ENCODE measurements at regions not wholly inside any gene's neighbourhood (a gene's known extent, or its start where the extent isn't known, plus 50 kb on each side); places are given as distances from the start of the nearest gene placed in this dataset.

DNA sequence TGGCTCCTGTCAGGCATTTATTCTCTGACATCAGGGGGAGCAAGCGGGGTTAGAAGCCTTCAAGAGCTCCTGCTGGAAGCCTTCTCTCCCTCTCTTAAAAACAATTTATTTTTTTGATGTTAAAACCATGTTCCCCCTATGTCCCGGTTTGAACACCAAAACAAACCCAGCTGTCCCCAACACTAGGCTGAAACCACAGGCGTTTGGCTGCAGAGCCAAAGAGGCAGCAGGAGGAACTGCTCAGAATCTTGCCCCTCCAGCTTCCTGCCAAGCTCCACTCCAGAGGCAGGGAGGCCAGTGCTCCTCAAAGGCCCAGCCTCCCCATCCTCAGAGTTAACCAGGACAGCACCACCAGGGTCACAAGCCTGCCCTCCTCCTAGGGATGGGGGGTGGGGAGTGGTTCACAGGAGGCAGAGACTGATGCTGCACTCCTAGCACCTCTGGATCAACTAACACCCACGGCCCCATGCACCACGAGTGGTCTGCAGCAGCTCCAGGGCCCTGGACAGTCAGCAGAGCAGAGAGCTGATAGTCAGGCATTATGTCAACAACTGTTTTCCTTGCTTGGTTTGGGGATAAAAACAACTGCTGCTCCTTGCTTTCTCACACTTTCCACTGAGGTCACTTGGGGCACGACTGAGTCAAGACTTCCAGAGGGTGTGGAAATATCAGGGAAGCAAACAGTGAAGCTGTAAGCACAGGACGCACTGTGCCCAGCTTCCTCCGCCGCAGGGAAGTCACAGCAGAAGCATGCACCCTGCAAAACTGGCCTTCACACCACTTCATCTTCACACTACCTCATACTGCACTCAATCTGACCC is 96.5 kb upstream of the ADRA1B start:
- DNase-seq (ENCODE audit: low spot score), result no peak

DNA sequence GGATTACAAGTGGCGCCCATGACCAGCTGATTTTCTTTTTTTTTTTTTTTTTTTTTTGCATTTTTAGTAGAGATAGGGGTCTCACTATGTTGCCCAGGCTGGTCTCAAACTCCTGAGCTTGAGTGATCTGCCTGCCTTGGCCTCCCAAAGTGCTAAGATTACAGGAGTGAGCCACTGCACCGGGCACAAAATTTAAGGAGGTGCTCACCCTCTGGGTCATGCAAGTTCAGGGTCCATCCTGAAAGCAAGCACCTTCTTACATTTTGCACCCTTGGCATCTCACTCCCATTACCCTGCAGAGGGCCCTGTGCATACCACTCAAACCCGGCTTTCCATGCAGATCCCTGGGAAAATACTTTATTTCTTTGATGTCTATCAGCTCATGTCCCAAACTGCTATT is 95.6 kb upstream of the ADRA1B start:
- DNase-seq (ENCODE audit: low spot score), result no peak

- no peak for DNase-seq (ENCODE audit: low spot score)
These were observed 94.8 kb upstream of the ADRA1B start for GRCh38 chr5:159821461-159821940.

DNA sequence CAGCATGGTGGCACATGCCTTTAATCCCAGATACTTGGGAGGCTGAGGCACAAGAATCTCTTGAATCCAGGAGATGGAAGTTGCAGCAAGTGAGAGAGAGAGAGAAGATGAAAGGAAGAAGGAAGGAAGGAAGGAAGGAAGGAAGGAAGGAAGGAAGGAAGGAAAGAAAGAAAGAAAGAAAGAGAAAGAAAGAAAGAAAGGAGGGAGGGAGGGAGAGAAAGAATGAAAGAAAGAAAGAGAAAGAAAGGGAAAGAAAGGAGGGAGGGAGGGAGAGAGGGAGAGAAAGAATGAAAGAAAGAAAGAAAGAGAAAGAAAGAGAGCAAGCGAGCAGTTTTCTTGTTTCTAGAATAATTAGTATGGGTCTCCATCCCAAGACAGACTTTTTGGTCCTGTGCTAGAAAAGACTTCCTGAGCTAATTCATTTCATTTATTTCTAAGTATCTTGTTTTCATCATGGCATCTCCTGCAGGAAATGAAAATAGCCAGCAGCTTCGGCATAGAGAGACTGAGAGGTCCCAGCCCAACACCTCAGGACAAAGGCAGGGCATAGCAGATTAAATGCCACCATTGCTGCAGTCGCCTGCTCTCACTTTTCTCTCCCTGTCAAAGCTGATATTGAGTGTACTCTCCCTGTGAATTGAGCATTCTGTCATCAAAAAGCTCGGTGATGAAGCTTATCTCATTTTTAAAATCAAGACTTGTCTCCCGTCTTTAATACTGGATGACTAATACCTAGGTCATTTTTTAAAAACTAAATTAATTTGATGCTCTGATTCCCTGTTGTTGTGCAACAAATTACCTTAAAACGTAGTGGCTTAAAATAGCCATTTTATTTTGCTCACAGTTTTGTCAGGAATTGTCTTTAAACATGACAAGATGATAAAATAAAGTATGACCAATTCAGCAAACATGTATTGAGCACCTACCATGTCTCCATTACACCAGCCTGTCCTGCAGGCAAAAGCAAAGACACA is 91.8 kb upstream of the ADRA1B start:
- DNase-seq (ENCODE audit: low spot score), result no peak

GRCh38 chr5:159825551-159826051 is 90.7 kb upstream of the ADRA1B start:
- DNase-seq (ENCODE audit: low spot score), result no peak

- DNase-seq (ENCODE audit: low spot score), result peak; percentile 62
These were observed 89.7 kb upstream of the ADRA1B start for GRCh38 chr5:159826351-159827214.

GRCh38 chr5:159827861-159828260 is 88.4 kb upstream of the ADRA1B start:
- no peak for DNase-seq (ENCODE audit: low spot score)

DNA sequence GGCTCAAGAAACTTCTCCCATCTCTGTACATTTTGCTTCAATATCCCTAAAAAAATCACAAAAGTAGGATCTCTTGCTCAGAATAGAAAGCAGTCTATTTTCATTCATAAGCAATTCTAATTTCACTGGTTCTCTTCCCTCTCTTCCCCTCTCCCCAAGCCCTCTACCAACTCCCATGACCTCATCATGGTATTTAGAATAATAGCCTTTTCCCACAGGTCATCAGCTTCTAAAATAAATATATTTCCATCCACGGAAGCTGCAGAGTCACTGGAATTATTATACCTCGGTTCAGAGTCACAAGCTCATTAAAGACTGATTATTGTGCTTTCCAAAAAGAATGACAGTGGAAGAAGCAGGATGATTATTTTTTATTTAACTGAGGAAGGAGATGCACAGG is 84.2 kb upstream of the ADRA1B start:
- DNase-seq (ENCODE audit: low spot score), result no peak

GRCh38 chr5:159833088-159833487 is 83.2 kb upstream of the ADRA1B start:
- DNase-seq (ENCODE audit: low spot score), result no peak

DNA sequence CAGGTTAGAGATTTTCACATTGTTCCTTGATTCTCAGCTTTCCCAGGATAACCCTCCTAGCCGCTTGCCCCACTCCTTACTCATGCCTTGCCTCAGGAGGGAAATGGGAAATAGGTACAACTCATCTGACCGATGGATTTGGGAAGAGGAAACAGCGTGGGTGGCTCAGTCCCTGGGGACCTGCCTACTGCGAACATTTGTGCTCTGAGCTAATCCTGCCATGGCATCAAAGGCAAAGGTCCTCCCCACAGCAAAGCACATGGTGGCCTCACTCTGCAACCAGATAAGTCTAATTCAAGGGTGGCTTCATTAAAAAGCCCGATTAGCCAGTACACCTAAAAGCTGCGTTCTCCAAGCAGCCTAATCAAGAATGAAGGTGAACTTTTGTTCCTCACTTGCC is 82.4 kb upstream of the ADRA1B start:
- DNase-seq (ENCODE audit: low spot score), result no peak

GRCh38 chr5:159835548-159835947 is 80.7 kb upstream of the ADRA1B start:
- no peak for DNase-seq (ENCODE audit: low spot score)

GRCh38 chr5:159836691-159837090 is 79.6 kb upstream of the ADRA1B start:
- no peak for DNase-seq (ENCODE audit: low spot score)

DNA sequence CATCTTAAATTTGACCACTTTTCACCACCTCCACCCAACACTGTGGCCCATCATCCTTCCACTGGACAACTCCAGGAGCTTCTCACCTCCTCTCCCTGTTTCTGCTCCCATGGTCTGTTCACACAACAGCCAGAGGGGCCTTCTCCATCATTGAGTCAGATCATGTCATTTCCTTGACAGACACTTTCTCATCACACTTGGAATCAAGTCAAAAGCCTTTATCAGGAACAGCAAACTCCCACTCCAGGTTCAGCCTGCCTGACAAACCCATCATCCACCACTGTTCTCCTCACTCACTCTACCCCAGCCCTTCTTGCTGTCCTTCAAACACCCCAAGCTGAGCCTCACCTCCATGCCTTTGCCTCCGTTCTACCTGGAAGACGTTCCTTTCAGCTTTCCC is 78.4 kb upstream of the ADRA1B start:
- DNase-seq (ENCODE audit: low spot score), result no peak

GRCh38 chr5:159838551-159839222 is 77.6 kb upstream of the ADRA1B start:
- DNase-seq (ENCODE audit: low spot score), result no peak

GRCh38 chr5:159844267-159845121 is 71.8 kb upstream of the ADRA1B start:
- DNase-seq (ENCODE audit: low spot score), result no peak

DNA sequence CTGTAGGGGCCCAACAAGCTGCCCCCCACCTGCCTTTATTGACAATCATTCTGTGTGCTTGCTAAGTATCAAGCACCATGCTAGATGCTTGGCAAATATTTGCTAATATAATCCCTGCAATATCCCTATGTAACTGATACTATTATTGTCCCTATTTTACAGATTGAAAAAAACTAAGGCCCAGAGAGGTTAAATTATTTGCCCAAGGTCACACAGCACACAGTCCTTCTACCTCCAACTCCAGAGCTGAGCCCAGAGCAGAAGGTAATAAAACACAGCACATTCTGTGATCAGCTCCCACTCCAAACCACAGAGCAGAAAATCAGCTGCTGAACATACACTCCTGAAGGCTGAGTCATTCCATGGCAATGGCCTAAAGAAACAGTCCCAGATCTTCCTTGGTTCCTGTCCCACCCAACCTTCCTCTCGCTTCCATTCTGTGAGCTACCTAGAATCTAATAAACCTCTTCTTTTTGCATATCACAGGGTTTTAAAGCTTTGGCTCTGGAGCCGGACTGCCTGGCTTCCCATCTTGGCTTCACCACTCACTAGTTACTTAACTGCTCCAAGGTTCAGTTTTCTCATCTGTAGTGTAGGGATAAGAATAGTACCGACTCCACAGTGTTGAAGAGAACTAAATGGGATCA is 66.7 kb upstream of the ADRA1B start:
- DNase-seq (ENCODE audit: low spot score), result peak; percentile 47

- DNase-seq (ENCODE audit: low spot score), result no peak
These were observed 66.1 kb upstream of the ADRA1B start for GRCh38 chr5:159850160-159850559.

DNA sequence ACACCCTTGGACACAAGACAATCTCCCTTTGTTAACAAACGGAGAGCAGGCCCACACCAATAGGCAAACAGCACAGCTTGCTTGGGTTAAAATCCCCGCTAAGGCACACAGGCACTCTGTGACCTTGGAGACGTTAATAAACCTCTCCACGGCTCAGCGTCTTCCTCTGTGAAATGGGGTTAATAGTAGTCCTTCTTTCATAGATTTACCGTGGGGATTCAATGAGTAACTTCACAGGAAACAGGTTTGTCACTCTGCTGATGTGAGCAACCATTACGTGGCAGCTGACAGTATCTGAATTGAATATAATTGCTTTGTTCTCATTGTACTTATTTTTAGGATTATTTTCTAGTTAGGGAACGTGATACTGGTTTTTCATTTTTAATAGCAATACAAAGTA is 65.2 kb upstream of the ADRA1B start:
- no peak for DNase-seq (ENCODE audit: low spot score)

- DNase-seq (ENCODE audit: low spot score), result no peak
These were observed 61.4 kb upstream of the ADRA1B start for GRCh38 chr5:159854916-159855315.
